ENCODE measurements at regions not wholly inside any gene's neighbourhood (a gene's known extent, or its start where the extent isn't known, plus 50 kb on each side); places are given as distances from the start of the nearest gene placed in this dataset.

GRCh38 chr10:109022417-109023049, 900.8 kb downstream of the XPNPEP1 start:
- Histone ChIP-seq H3K27me3 (ENCODE audit: control insufficient read depth in 1 of 2, insufficient read depth in 2 of 2, low read length in 2 of 2) (no peaks in the 10 kb centered on the region), H3K4me3 (ENCODE audit: low read depth in 1 of 2, low read length in 2 of 2) (no peak overlapping the region), H3K27ac (ENCODE audit: low read depth in 2 of 2, low read length in 1 of 2) (no peak overlapping the region), H3K36me3 (ENCODE audit: control insufficient read depth in 2 of 2, insufficient read depth in 2 of 2, low read length in 1 of 2) (no peaks in the 10 kb centered on the region), H3K4me1 (ENCODE audit: control insufficient read depth in 2 of 2, insufficient read depth in 2 of 2, low read length in 1 of 2) (no peaks in the 10 kb centered on the region), H3K9me3 (ENCODE audit: control insufficient read depth in 2 of 2, insufficient read depth in 1 of 2, low read depth in 1 of 2, low read length in 1 of 2) (peaks cover 2 to 3% of the 10 kb centered on the region in 2 donors)
- WGBS, 2 donors = 71 to 86% methylated on average over 1 of the region's 1 CpG

- Histone ChIP-seq H3K9me3 (ENCODE audit: control insufficient read depth in 2 of 2, insufficient read depth in 1 of 2, low read depth in 1 of 2, low read length in 1 of 2) (no peaks in the 10 kb centered on the region), H3K27ac (ENCODE audit: low read depth in 2 of 2, low read length in 1 of 2) (no peak overlapping the region), H3K4me1 (ENCODE audit: control insufficient read depth in 2 of 2, insufficient read depth in 2 of 2, low read length in 1 of 2) (no peaks in the 10 kb centered on the region), H3K27me3 (ENCODE audit: control insufficient read depth in 1 of 2, insufficient read depth in 2 of 2, low read length in 2 of 2) (no peaks in the 10 kb centered on the region), H3K4me3 (ENCODE audit: low read depth in 1 of 2, low read length in 2 of 2) (no peak overlapping the region), H3K36me3 (ENCODE audit: control insufficient read depth in 2 of 2, insufficient read depth in 2 of 2, low read length in 1 of 2) (no peaks in the 10 kb centered on the region)
- 51 to 56% methylated on average over 6 of the region's 6 CpGs for WGBS, 2 donors
Measured at GRCh38 chr10:109019001-109019424, 904.3 kb downstream of the XPNPEP1 start.

DNA sequence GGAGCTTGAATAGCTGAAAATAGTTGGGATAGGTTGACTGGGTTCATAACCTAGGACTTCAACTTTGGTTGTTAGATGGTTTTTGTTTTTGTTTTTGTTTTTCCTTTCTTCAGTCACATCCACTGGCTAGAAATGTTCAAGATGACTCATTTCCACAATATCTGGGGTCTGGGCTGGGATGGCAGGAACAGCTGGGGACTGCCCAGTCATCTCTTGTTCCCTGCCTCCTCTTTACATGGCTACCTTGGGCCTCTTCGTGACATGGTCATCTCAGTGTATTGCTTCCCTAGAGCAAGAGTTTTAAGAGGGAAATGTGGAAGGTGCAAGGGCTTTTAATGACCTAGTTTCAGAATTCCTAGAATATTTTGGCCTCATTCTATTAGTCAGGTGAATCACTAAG, 915.8 kb downstream of the XPNPEP1 start:
- Histone ChIP-seq H3K36me3 (ENCODE audit: control insufficient read depth in 2 of 2, insufficient read depth in 2 of 2, low read length in 1 of 2) (no peaks in the 10 kb centered on the region), H3K27ac (ENCODE audit: low read depth in 2 of 2, low read length in 1 of 2) (no peak overlapping the region), H3K4me3 (ENCODE audit: low read depth in 1 of 2, low read length in 2 of 2) (no peak overlapping the region), H3K4me1 (ENCODE audit: control insufficient read depth in 2 of 2, insufficient read depth in 2 of 2, low read length in 1 of 2) (no peaks in the 10 kb centered on the region), H3K9me3 (ENCODE audit: control insufficient read depth in 2 of 2, insufficient read depth in 1 of 2, low read depth in 1 of 2, low read length in 1 of 2) (no peaks in the 10 kb centered on the region), H3K27me3 (ENCODE audit: control insufficient read depth in 1 of 2, insufficient read depth in 2 of 2, low read length in 2 of 2) (no peaks in the 10 kb centered on the region)
- 78 to 81% methylated on average over 1 of the region's 1 CpG for WGBS, 2 donors

GRCh38 chr10:108990441-108990840, 932.9 kb downstream of the XPNPEP1 start:
- 76 to 77% methylated on average over 5 of the region's 5 CpGs for WGBS, 2 donors

GRCh38 chr10:108989976-108990375, 933.3 kb downstream of the XPNPEP1 start:
- H3K27me3 ChIP-seq (ENCODE audit: control insufficient read depth in 1 of 2, insufficient read depth in 2 of 2, low read length in 2 of 2) = no peaks in the 10 kb centered on the region
- H3K4me3 ChIP-seq (ENCODE audit: low read depth in 1 of 2, low read length in 2 of 2) = no peak overlapping the region
- no peaks in the 10 kb centered on the region for H3K4me1 ChIP-seq (ENCODE audit: control insufficient read depth in 2 of 2, insufficient read depth in 2 of 2, low read length in 1 of 2)
- H3K36me3 ChIP-seq (ENCODE audit: control insufficient read depth in 2 of 2, insufficient read depth in 2 of 2, low read length in 1 of 2) = no peaks in the 10 kb centered on the region
- H3K9me3 ChIP-seq (ENCODE audit: control insufficient read depth in 2 of 2, insufficient read depth in 1 of 2, low read depth in 1 of 2, low read length in 1 of 2) = no peaks in the 10 kb centered on the region
- no peak overlapping the region for H3K27ac ChIP-seq (ENCODE audit: low read depth in 2 of 2, low read length in 1 of 2)
- 65 to 72% methylated on average over 4 of the region's 4 CpGs for WGBS, 2 donors

More at GRCh38 chr10:108990441-108990840, 932.9 kb downstream of the XPNPEP1 start:
- no peaks in the 10 kb centered on the region for H3K4me1 ChIP-seq (ENCODE audit: control insufficient read depth in 2 of 2, insufficient read depth in 2 of 2, low read length in 1 of 2)
- no peaks in the 10 kb centered on the region for H3K27me3 ChIP-seq (ENCODE audit: control insufficient read depth in 1 of 2, insufficient read depth in 2 of 2, low read length in 2 of 2)
- no peaks in the 10 kb centered on the region for H3K9me3 ChIP-seq (ENCODE audit: control insufficient read depth in 2 of 2, insufficient read depth in 1 of 2, low read depth in 1 of 2, low read length in 1 of 2)
- H3K36me3 ChIP-seq (ENCODE audit: control insufficient read depth in 2 of 2, insufficient read depth in 2 of 2, low read length in 1 of 2) = no peaks in the 10 kb centered on the region
- H3K4me3 ChIP-seq (ENCODE audit: low read depth in 1 of 2, low read length in 2 of 2) = no peak overlapping the region
- no peak overlapping the region for H3K27ac ChIP-seq (ENCODE audit: low read depth in 2 of 2, low read length in 1 of 2)

DNA sequence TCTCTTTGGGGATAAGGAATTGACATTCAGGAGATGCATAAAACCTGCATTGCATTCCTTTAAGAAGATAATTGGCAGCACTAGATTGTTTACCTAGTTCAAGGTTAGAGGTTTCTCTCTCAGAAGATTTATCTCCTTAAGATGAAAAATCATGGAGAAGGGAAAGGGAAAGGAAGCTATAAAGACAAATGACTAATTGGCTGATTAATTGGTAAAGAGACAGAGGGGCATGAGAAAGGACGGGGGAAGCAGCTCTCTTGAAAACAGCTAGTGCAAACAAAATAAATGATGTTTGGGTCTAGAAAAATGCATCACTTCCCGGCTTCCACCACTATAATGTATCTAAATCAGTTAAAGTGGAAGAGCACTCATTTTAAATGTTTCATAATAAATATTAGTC, 941.2 kb downstream of the XPNPEP1 start:
- WGBS, 2 donors = 19 to 29% methylated on average over 2 of the region's 2 CpGs
- no peaks in the 10 kb centered on the region for H3K27me3 ChIP-seq (ENCODE audit: control insufficient read depth in 1 of 2, insufficient read depth in 2 of 2, low read length in 2 of 2)
- no peaks in the 10 kb centered on the region for H3K4me1 ChIP-seq (ENCODE audit: control insufficient read depth in 2 of 2, insufficient read depth in 2 of 2, low read length in 1 of 2)
- H3K36me3 ChIP-seq (ENCODE audit: control insufficient read depth in 2 of 2, insufficient read depth in 2 of 2, low read length in 1 of 2) = no peaks in the 10 kb centered on the region
- peaks cover 0 to 2% of the 10 kb centered on the region in 2 donors for H3K9me3 ChIP-seq (ENCODE audit: control insufficient read depth in 2 of 2, insufficient read depth in 1 of 2, low read depth in 1 of 2, low read length in 1 of 2)
- no peak overlapping the region for H3K27ac ChIP-seq (ENCODE audit: low read depth in 2 of 2, low read length in 1 of 2)
- no peak overlapping the region for H3K4me3 ChIP-seq (ENCODE audit: low read depth in 1 of 2, low read length in 2 of 2)

GRCh38 chr10:108980869-108981268, 942.4 kb downstream of the XPNPEP1 start:
- Histone ChIP-seq H3K4me1 (ENCODE audit: control insufficient read depth in 2 of 2, insufficient read depth in 2 of 2, low read length in 1 of 2) (no peaks in the 10 kb centered on the region), H3K9me3 (ENCODE audit: control insufficient read depth in 2 of 2, insufficient read depth in 1 of 2, low read depth in 1 of 2, low read length in 1 of 2) (peaks cover 0 to 2% of the 10 kb centered on the region in 2 donors), H3K27me3 (ENCODE audit: control insufficient read depth in 1 of 2, insufficient read depth in 2 of 2, low read length in 2 of 2) (no peaks in the 10 kb centered on the region), H3K27ac (ENCODE audit: low read depth in 2 of 2, low read length in 1 of 2) (no peak overlapping the region), H3K36me3 (ENCODE audit: control insufficient read depth in 2 of 2, insufficient read depth in 2 of 2, low read length in 1 of 2) (no peaks in the 10 kb centered on the region), H3K4me3 (ENCODE audit: low read depth in 1 of 2, low read length in 2 of 2) (no peak overlapping the region)

- WGBS, 2 donors = 50 to 58% methylated on average over 3 of the region's 3 CpGs
Measured at GRCh38 chr10:108975459-108976058, 947.8 kb downstream of the XPNPEP1 start.

GRCh38 chr10:108970016-108970415, 953.3 kb downstream of the XPNPEP1 start:
- H3K36me3 ChIP-seq (ENCODE audit: control insufficient read depth in 2 of 2, insufficient read depth in 2 of 2, low read length in 1 of 2) = no peaks in the 10 kb centered on the region
- WGBS, 2 donors = 43 to 50% methylated on average over 1 of the region's 1 CpG
- no peak overlapping the region for H3K4me3 ChIP-seq (ENCODE audit: low read depth in 1 of 2, low read length in 2 of 2)
- no peaks in the 10 kb centered on the region for H3K4me1 ChIP-seq (ENCODE audit: control insufficient read depth in 2 of 2, insufficient read depth in 2 of 2, low read length in 1 of 2)
- H3K9me3 ChIP-seq (ENCODE audit: control insufficient read depth in 2 of 2, insufficient read depth in 1 of 2, low read depth in 1 of 2, low read length in 1 of 2) = no peaks in the 10 kb centered on the region
- no peak overlapping the region for H3K27ac ChIP-seq (ENCODE audit: low read depth in 2 of 2, low read length in 1 of 2)
- no peaks in the 10 kb centered on the region for H3K27me3 ChIP-seq (ENCODE audit: control insufficient read depth in 1 of 2, insufficient read depth in 2 of 2, low read length in 2 of 2)

More at GRCh38 chr10:108975459-108976058, 947.8 kb downstream of the XPNPEP1 start:
- Histone ChIP-seq H3K27me3 (ENCODE audit: control insufficient read depth in 1 of 2, insufficient read depth in 2 of 2, low read length in 2 of 2) (no peaks in the 10 kb centered on the region), H3K36me3 (ENCODE audit: control insufficient read depth in 2 of 2, insufficient read depth in 2 of 2, low read length in 1 of 2) (no peaks in the 10 kb centered on the region), H3K4me3 (ENCODE audit: low read depth in 1 of 2, low read length in 2 of 2) (no peak overlapping the region), H3K27ac (ENCODE audit: low read depth in 2 of 2, low read length in 1 of 2) (no peak overlapping the region), H3K9me3 (ENCODE audit: control insufficient read depth in 2 of 2, insufficient read depth in 1 of 2, low read depth in 1 of 2, low read length in 1 of 2) (peaks cover 0 to 2% of the 10 kb centered on the region in 2 donors), H3K4me1 (ENCODE audit: control insufficient read depth in 2 of 2, insufficient read depth in 2 of 2, low read length in 1 of 2) (no peaks in the 10 kb centered on the region)

- H3K27me3 ChIP-seq (ENCODE audit: control insufficient read depth in 1 of 2, insufficient read depth in 2 of 2, low read length in 2 of 2) = no peaks in the 10 kb centered on the region
- WGBS, 2 donors = 74 to 79% methylated on average over 1 of the region's 1 CpG
Measured at GRCh38 chr10:108966411-108966810, 956.9 kb downstream of the XPNPEP1 start.

More at GRCh38 chr10:108966411-108966810, 956.9 kb downstream of the XPNPEP1 start:
- Histone ChIP-seq H3K27ac (ENCODE audit: low read depth in 2 of 2, low read length in 1 of 2) (no peak overlapping the region), H3K4me1 (ENCODE audit: control insufficient read depth in 2 of 2, insufficient read depth in 2 of 2, low read length in 1 of 2) (no peaks in the 10 kb centered on the region), H3K9me3 (ENCODE audit: control insufficient read depth in 2 of 2, insufficient read depth in 1 of 2, low read depth in 1 of 2, low read length in 1 of 2) (no peaks in the 10 kb centered on the region), H3K4me3 (ENCODE audit: low read depth in 1 of 2, low read length in 2 of 2) (no peak overlapping the region), H3K36me3 (ENCODE audit: control insufficient read depth in 2 of 2, insufficient read depth in 2 of 2, low read length in 1 of 2) (no peaks in the 10 kb centered on the region)
